ENCODE measurements at regions not wholly inside any gene's neighbourhood (a gene's known extent, or its start where the extent isn't known, plus 50 kb on each side); places are given as distances from the start of the nearest gene placed in this dataset.

DNA sequence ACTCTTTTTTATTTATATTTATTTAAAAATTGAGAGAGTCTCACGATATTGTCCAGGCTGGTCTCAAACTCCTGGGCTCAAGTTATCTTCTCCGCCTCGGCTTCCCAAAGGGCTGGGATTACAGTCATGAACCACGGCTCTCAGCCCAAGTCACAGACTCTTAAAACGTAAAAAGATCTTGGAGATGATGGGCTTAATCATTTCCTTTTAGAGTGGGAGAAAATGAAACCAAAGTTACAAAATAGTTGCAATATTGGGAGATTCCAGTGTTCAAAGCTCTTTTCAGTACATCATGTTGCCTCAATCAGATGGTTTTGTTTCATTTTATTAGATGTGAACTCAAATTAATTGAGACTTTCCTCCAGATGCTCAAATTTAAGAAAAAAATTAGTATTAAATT, 151.4 kb upstream of the XPO1 start:
- ChIA-PET POLR2A (no interaction called here), CTCF (no interaction called here)
- DNase-seq (no peak), ATAC-seq (ENCODE audit: low read depth) (no peak)
- Mint-ChIP-seq H3K36me3 (ENCODE audit: low read depth) (no peaks in the 10 kb centered on the region), H3K27me3 (peaks cover 3% of the 10 kb centered on the region), H3K27ac (no peak overlapping the region), H3K9me3 (no peaks in the 10 kb centered on the region), H3K4me1 (peaks cover 8% of the 10 kb centered on the region), H3K4me3 (no peak overlapping the region)
- TF ChIP-seq, protein P1, sequence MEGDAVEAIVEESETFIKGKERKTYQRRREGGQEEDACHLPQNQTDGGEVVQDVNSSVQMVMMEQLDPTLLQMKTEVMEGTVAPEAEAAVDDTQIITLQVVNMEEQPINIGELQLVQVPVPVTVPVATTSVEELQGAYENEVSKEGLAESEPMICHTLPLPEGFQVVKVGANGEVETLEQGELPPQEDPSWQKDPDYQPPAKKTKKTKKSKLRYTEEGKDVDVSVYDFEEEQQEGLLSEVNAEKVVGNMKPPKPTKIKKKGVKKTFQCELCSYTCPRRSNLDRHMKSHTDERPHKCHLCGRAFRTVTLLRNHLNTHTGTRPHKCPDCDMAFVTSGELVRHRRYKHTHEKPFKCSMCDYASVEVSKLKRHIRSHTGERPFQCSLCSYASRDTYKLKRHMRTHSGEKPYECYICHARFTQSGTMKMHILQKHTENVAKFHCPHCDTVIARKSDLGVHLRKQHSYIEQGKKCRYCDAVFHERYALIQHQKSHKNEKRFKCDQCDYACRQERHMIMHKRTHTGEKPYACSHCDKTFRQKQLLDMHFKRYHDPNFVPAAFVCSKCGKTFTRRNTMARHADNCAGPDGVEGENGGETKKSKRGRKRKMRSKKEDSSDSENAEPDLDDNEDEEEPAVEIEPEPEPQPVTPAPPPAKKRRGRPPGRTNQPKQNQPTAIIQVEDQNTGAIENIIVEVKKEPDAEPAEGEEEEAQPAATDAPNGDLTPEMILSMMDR (IDR thresholded peaks at IDR 0.05): no peak
- intact Hi-C loops (cut with micrococcal nuclease): no loop called here

DNA sequence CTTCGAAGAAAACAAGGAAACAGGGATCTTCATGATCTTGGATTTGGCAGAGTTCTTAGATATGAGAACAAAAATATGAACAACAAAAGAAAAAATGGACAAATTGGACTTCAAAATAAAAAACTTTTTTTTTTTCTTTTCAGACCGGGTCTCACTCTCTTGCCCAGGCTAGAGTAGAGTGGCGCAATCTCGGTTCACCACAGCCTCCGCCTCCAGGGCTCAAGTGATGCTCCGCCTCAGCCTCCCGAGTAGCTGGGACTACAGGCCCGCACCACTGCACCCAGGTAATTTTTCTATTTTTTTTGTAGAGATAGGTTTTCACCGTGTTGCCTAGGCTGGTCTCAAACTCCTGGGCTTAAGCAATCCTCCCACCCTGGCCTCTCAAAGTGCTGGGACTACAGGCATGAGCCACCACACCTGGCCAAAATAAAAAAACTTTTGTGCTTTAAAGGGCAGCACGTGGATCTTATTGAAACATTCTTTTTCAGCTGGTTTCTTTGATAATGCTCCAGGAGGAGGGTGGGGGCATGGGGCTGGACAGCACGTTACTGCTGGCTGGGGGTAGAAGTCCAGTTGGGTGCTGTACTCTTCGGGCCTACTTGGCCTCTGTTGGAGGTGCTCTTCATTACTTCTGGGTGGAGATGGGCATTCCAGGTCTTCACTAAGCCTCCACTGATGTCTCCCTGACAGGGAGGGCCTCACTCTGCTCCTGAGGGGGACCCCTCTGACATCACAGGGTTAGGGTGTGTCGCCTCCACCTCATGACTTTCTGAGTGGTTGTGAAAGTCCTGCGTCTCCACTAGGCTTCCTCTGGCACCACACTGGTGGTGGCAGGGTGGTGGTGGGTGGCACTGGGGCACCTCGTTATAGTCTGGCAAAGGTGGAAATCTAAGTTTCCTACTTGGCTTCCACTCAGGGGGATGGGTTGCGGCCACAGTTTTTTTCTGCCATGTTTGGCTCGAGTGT, 150.5 kb upstream of the XPO1 start:
- ChIA-PET CTCF (no interaction called here), POLR2A (no interaction called here)
- DNase-seq (no peak), ATAC-seq (ENCODE audit: low read depth) (no peak)
- no peak overlapping the region for H3K27ac Mint-ChIP-seq
- no peaks in the 10 kb centered on the region for H3K36me3 Mint-ChIP-seq (ENCODE audit: low read depth)
- intact Hi-C loops (cut with micrococcal nuclease): no loop called here
- H3K27me3 Mint-ChIP-seq: peaks cover 3% of the 10 kb centered on the region
- no peaks in the 10 kb centered on the region for H3K9me3 Mint-ChIP-seq
- H3K4me1 Mint-ChIP-seq: no peaks in the 10 kb centered on the region
- no peak overlapping the region for H3K4me3 Mint-ChIP-seq
- TF ChIP-seq, protein P1 (IDR thresholded peaks at IDR 0.05): no peak

DNA sequence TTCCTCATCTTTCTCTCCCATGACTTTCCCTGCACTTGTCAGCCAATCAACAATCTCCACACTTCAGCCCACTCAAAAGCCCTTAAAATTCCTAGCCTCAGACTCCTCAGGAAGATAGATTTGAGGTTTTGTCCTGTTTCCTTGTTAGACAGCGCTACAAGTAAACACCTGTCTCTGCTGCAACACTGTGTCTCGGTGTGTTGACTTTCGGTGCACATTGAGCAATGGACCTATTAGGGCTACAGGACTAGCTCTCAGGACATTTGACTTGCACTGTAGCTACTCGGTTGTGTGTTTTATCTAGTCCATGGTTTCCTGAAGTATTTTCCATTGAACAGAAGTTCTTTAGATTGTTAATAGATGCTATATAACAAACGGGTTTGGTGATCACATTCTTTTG, 140.9 kb upstream of the XPO1 start:
- TF ChIP-seq, protein P1 (IDR thresholded peaks at IDR 0.05): no peak
- ChIA-PET CTCF (no interaction called here), POLR2A (interaction anchor here (0.6 kb wide), 1 partner anchor 187 kb away, joined by 3 read pairs; no protein-coding TSS in a partner anchor)
- H3K9me3 Mint-ChIP-seq: peaks cover 18% of the 10 kb centered on the region
- intact Hi-C loops (cut with micrococcal nuclease): no loop called here
- peaks cover 7% of the 10 kb centered on the region for H3K27me3 Mint-ChIP-seq
- ATAC-seq (ENCODE audit: low read depth) (no peak), DNase-seq (no peak)
- H3K27ac Mint-ChIP-seq: no peak overlapping the region
- H3K4me1 Mint-ChIP-seq: no peaks in the 10 kb centered on the region
- peaks cover 4% of the 10 kb centered on the region for H3K36me3 Mint-ChIP-seq (ENCODE audit: low read depth)
- no peak overlapping the region for H3K4me3 Mint-ChIP-seq

DNA sequence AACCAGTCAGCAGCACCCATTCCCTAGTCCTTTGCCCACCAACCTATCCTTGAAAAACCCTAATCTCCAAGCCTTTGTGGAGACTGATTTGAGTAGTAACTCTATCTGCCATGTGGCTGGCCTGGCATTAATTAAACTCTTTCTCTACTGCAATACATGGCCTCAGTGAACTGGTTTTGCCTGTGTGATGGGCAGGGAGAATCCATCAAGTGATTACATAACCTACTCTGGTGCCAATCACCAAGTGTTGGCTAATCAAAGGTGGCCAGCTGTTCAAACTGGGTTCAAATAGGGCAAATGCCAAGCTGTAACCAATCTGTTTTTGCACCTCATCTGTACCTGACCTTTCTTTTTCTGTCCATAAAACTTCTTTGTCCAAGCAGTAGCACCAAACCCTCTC, 139.8 kb upstream of the XPO1 start:
- intact Hi-C loops (cut with micrococcal nuclease): no loop called here
- Mint-ChIP-seq H3K4me1 (no peaks in the 10 kb centered on the region), H3K27me3 (peaks cover 7% of the 10 kb centered on the region), H3K4me3 (no peak overlapping the region), H3K9me3 (peaks cover 20% of the 10 kb centered on the region), H3K27ac (no peak overlapping the region), H3K36me3 (ENCODE audit: low read depth) (peaks cover 4% of the 10 kb centered on the region)
- DNase-seq (no peak), ATAC-seq (ENCODE audit: low read depth) (no peak)
- TF ChIP-seq, protein P1 (IDR thresholded peaks at IDR 0.05): no peak
- ChIA-PET CTCF (no interaction called here), POLR2A (no interaction called here)

DNA sequence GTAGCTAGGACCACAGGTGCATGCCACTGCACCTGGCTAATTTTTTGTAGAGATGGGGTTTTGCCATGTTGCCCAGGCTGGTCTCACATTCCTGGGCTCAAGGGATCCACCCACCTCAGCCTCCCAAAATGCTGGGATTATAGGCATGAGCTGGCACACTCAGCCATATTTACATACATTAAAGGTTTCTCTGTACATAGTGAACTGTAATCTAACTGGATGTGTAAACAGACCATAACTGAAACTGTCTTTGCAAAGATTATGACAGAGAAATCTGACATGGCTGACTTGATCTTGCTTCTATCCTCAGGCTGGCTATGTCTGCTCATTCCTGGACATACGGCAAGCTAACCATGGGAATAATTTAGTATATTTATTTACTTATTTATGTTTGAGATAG, 139.2 kb upstream of the XPO1 start:
- DNase-seq (no peak), ATAC-seq (ENCODE audit: low read depth) (no peak)
- CTCF ChIA-PET: no interaction called here
- Mint-ChIP-seq H3K4me3 (no peak overlapping the region), H3K36me3 (ENCODE audit: low read depth) (peaks cover 4% of the 10 kb centered on the region), H3K4me1 (no peaks in the 10 kb centered on the region), H3K9me3 (peaks cover 20% of the 10 kb centered on the region), H3K27ac (no peak overlapping the region), H3K27me3 (peaks cover 7% of the 10 kb centered on the region)
- POLR2A ChIA-PET: no interaction called here
- intact Hi-C loops (cut with micrococcal nuclease): no loop called here
- TF ChIP-seq, protein P1 (IDR thresholded peaks at IDR 0.05): no peak
